Smooth muscle cell (in vitro differentiated cells): ENCODE measurements at regions not wholly inside any gene's neighbourhood (a gene's known extent, or its start where the extent isn't known, plus 50 kb on each side); places are given as distances from the start of the nearest gene placed in this dataset.
"Not testable (repeated sequence)": the region's sequence is repeated elsewhere in the genome, so short reads cannot be mapped to it uniquely, and the experiment has no call there.

Experiments
- DNase-seq: peaks from one replicate; lab custom pipeline; 2025; ENCODE audit not compliant: unreplicated experiment; lab: John Stamatoyannopoulos, UW
- H2AFZ ChIP-seq: fragments of 200-600 bp; sonication (generic); 2 replicates; pipeline ENCODE4 v1.6.0; 2016; ENCODE audit warnings: antibody characterized with exemption, low read depth, mild to moderate bottlenecking
- H3F3A ChIP-seq: fragments of 200-600 bp; sonication (generic); 2 replicates; pipeline ENCODE4 v1.6.0; 2017; ENCODE audit warnings: antibody characterized with exemption, low read depth
- H3K27ac ChIP-seq: fragments of 200-600 bp; sonication (generic); 2 replicates; pipeline ENCODE4 v1.5.1; 2016; ENCODE audit warnings: low read depth, mild to moderate bottlenecking
- H3K27me3 ChIP-seq: fragments of 200-600 bp; sonication (generic); 2 replicates; pipeline ENCODE4 v1.6.1; 2016; ENCODE audit warnings: low read depth, mild to moderate bottlenecking
- H3K36me3 ChIP-seq: fragments of 200-600 bp; sonication (generic); 2 replicates; pipeline ENCODE4 v1.5.1; 2016; ENCODE audit warnings: low read depth
- H3K4me1 ChIP-seq: fragments of 200-600 bp; sonication (generic); 2 replicates; pipeline ENCODE4 v1.5.1; 2016; ENCODE audit warnings: low read depth
- H3K4me2 ChIP-seq: fragments of 200-600 bp; sonication (generic); 2 replicates; pipeline ENCODE4 v1.6.0; 2016; ENCODE audit warnings: mild to moderate bottlenecking
- H3K4me3 ChIP-seq: fragments of 200-600 bp; sonication (generic); 2 replicates; pipeline ENCODE4 v1.5.1; 2016; ENCODE audit warnings: mild to moderate bottlenecking
- H3K79me2 ChIP-seq: fragments of 200-600 bp; sonication (generic); 2 replicates; pipeline ENCODE4 v1.6.0; 2016; ENCODE audit warnings: low read depth, mild to moderate bottlenecking
- H3K9ac ChIP-seq: fragments of 200-600 bp; sonication (generic); 2 replicates; pipeline ENCODE4 v1.6.0; 2016; ENCODE audit warnings: low read depth
- H3K9me3 ChIP-seq: fragments of 200-600 bp; sonication (generic); replicated peaks from 2 replicates; pipeline ENCODE4 v1.5.1; 2016; ENCODE audit warnings: low read depth
- H4K20me1 ChIP-seq: fragments of 200-600 bp; sonication (generic); 2 replicates; pipeline ENCODE4 v1.6.0; 2016; ENCODE audit warnings: low read depth
- WGBS: methylation state at CpG from one replicate; pipeline ENCODE4 v1.1.7; 2016; ENCODE audit warnings: low lambda C conversion rate; 5-methylcytosine and 5-hydroxymethylcytosine counted together
- TF ChIP-seq, protein P1 (sequence below): fragments of 200-600 bp; sonication (generic); IDR thresholded peaks from 2 replicates; pipeline ENCODE4 v1.5.1; 2017; ENCODE audit warnings: borderline replicate concordance, mild to moderate bottlenecking, antibody characterized with exemption; ENCODE audit not compliant: insufficient read depth, poor library complexity, severe bottlenecking

DNA sequence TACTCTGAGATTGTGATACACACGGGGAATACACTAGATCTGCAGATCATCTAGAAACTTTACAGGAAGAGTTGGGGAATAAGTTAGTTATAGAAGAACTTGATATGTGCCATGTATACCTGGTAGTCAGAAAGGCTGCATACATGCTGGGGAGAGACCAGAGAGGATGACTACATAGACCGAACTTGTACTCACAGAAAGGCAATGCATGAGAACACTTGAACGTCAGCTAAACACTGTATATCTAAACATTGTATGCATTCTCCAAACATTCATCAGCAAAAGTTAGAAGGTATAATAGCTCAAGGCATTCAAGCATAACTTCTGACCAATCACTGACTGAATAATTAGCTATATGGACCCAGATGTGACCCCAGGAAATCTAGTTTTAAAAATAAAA lies 78.0 kb upstream of the PDHA2 start:
- Histone ChIP-seq H3K9ac (no peak overlapping the region), H2AFZ (no peak overlapping the region), H3K79me2 (no peaks in the 10 kb centered on the region), H4K20me1 (no peaks in the 10 kb centered on the region), H3K36me3 (no peaks in the 10 kb centered on the region), H3K4me2 (peak overlapping the region; percentile 13), H3K27me3 (no peaks in the 10 kb centered on the region), H3K4me1 (peaks cover 12% of the 10 kb centered on the region), H3K27ac (peak overlapping the region; percentile 36), H3K9me3 (no peaks in the 10 kb centered on the region), H3K4me3 (no peak overlapping the region), H3F3A (no peaks in the 10 kb centered on the region)
- TF ChIP-seq, protein P1, sequence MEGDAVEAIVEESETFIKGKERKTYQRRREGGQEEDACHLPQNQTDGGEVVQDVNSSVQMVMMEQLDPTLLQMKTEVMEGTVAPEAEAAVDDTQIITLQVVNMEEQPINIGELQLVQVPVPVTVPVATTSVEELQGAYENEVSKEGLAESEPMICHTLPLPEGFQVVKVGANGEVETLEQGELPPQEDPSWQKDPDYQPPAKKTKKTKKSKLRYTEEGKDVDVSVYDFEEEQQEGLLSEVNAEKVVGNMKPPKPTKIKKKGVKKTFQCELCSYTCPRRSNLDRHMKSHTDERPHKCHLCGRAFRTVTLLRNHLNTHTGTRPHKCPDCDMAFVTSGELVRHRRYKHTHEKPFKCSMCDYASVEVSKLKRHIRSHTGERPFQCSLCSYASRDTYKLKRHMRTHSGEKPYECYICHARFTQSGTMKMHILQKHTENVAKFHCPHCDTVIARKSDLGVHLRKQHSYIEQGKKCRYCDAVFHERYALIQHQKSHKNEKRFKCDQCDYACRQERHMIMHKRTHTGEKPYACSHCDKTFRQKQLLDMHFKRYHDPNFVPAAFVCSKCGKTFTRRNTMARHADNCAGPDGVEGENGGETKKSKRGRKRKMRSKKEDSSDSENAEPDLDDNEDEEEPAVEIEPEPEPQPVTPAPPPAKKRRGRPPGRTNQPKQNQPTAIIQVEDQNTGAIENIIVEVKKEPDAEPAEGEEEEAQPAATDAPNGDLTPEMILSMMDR: no peak
- 79% methylated on average over 3 of the region's 3 CpGs for WGBS
- no peak for DNase-seq

DNA sequence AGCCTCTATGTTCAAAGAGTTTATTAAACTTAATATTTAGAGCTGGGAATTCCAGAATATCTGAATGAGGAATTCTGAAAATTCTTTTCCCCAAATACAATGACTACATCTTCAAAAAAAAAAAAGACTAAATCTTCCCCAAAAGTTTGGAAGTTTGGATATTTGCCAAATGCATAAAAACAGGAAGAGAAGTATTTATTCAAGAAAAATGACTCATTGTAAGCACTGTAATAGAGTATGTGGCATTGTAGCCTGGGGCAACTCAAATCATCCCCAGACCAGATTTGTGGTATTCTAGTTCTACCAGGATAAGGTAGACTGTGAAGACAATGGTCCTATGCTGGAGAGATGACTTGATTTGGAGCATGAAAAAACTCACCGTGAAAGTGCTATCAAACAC lies 78.5 kb upstream of the PDHA2 start:
- DNase-seq: no peak
- Histone ChIP-seq H4K20me1 (no peaks in the 10 kb centered on the region), H3F3A (no peaks in the 10 kb centered on the region), H3K4me2 (peak overlapping the region; percentile 13), H3K4me3 (no peak overlapping the region), H3K27ac (peak overlapping the region; percentile 36), H2AFZ (peak overlapping the region; percentile 4), H3K9ac (no peak overlapping the region), H3K27me3 (no peaks in the 10 kb centered on the region), H3K9me3 (no peaks in the 10 kb centered on the region), H3K36me3 (no peaks in the 10 kb centered on the region), H3K4me1 (peaks cover 12% of the 10 kb centered on the region), H3K79me2 (no peaks in the 10 kb centered on the region)
- TF ChIP-seq, protein P1: no peak
- WGBS: 73% methylated on average over 1 of the region's 1 CpG

DNA sequence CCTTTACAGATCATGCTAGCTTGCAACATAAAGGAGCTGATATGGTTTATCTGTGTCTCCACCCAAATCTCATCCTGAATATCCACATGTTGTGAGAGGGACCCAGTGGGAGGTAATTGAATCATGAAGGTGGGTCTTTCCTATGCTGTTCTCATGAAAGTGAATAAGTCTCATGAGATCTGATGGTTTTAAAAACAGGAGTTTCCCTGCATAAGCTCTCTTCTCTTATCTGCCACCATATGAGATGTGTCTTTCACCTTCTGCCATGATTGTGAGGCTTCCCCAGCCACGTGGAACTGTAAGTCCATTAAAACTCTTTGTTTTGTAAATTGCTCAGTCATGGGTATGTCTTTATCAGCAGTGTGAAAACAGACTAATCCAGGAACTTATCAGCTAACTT lies 79.2 kb upstream of the PDHA2 start:
- not testable (repeated sequence) for H3K9ac ChIP-seq, H3K27me3 ChIP-seq, H3K9me3 ChIP-seq, H4K20me1 ChIP-seq, H3K36me3 ChIP-seq, H3K27ac ChIP-seq, DNase-seq, H3K4me3 ChIP-seq, H3K79me2 ChIP-seq, H3F3A ChIP-seq
- Histone ChIP-seq H3K4me2 (peak overlapping the region; percentile 13), H3K4me1 (peaks cover 12% of the 10 kb centered on the region), H2AFZ (peak overlapping the region; percentile 4)
- 5% methylated on average over 1 of the region's 1 CpG for WGBS

DNA sequence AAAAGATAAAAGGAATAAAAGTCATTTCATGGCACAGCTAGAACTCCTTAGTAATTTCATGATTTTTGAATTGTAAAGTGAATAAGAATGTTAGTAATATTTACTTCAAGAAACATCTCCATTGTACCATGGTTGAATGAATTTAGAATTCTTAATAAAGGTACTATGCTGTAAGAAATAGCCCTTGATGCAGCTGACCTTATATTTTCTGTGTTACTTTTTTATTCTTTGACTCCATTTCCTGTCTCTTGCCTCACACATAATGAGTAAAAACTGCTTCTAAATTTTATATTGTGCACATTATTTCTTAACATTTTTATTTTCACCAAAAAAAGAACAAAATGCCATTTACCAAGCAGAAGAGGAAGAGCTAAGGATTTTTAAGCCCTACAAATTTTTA lies 81.9 kb upstream of the PDHA2 start:
- no peak overlapping the region for H3K9ac ChIP-seq
- H3K4me1 ChIP-seq: peaks cover 12% of the 10 kb centered on the region
- H3K79me2 ChIP-seq: no peaks in the 10 kb centered on the region
- H3K4me3 ChIP-seq: no peak overlapping the region
- H3K4me2 ChIP-seq: no peak overlapping the region
- no peak for DNase-seq
- TF ChIP-seq, protein P1: no peak
- H3K36me3 ChIP-seq: no peaks in the 10 kb centered on the region
- no peaks in the 10 kb centered on the region for H3K9me3 ChIP-seq
- H3K27ac ChIP-seq: no peak overlapping the region
- H3F3A ChIP-seq: no peaks in the 10 kb centered on the region
- H3K27me3 ChIP-seq: no peaks in the 10 kb centered on the region
- no peak overlapping the region for H2AFZ ChIP-seq
- no peaks in the 10 kb centered on the region for H4K20me1 ChIP-seq
